ENCODE measurements at regions not wholly inside any gene's neighbourhood (a gene's known extent, or its start where the extent isn't known, plus 50 kb on each side); places are given as distances from the start of the nearest gene placed in this dataset.

DNA sequence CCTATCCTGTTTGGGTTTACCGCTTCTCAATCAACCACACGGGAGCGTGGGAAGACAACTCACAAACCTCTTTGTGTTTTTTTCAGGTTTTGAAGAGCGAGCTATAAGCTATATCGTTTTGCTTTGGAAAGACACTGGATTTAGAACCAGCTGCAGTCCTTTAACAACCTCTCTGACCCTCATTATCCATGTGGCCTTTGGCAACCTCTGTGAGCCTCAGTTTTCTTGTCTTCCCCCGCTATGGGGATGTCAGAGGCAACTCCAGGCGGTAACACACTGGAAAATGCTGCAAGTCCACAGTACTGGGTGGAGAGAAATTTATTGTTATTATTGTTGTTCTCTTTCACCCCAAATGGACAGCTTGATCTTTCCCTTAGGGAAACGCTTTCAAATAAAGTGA lies 100.0 kb downstream of the ETS2 start:
- TF ChIP-seq, protein P1, sequence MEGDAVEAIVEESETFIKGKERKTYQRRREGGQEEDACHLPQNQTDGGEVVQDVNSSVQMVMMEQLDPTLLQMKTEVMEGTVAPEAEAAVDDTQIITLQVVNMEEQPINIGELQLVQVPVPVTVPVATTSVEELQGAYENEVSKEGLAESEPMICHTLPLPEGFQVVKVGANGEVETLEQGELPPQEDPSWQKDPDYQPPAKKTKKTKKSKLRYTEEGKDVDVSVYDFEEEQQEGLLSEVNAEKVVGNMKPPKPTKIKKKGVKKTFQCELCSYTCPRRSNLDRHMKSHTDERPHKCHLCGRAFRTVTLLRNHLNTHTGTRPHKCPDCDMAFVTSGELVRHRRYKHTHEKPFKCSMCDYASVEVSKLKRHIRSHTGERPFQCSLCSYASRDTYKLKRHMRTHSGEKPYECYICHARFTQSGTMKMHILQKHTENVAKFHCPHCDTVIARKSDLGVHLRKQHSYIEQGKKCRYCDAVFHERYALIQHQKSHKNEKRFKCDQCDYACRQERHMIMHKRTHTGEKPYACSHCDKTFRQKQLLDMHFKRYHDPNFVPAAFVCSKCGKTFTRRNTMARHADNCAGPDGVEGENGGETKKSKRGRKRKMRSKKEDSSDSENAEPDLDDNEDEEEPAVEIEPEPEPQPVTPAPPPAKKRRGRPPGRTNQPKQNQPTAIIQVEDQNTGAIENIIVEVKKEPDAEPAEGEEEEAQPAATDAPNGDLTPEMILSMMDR (conservative IDR thresholded peaks at IDR 0.05; ENCODE audit: low read depth, low read length) = no peak
- no peak for TF ChIP-seq EZH2phosphoT487 (IDR thresholded peaks at IDR 0.05; ENCODE audit: borderline replicate concordance, low read length)
